Stimulated activated CD8-positive, alpha-beta memory T cell treated with anti-CD3 and anti-CD28 coated beads, Interleukin-4, amount 100 ng/mL, for 24 hours (primary cell): ENCODE measurements at regions not wholly inside any gene's neighbourhood (a gene's known extent, or its start where the extent isn't known, plus 50 kb on each side); places are given as distances from the start of the nearest gene placed in this dataset.

Experiments
- DNase-seq: peaks from one replicate; pipeline ENCODE4 v3.0.0-alpha.2; 2020; ENCODE audit warnings: low read depth

- no peak for DNase-seq
Observed at GRCh38 chr1:199333180-199333579, 694.3 kb upstream of the NR5A2 start.

DNA sequence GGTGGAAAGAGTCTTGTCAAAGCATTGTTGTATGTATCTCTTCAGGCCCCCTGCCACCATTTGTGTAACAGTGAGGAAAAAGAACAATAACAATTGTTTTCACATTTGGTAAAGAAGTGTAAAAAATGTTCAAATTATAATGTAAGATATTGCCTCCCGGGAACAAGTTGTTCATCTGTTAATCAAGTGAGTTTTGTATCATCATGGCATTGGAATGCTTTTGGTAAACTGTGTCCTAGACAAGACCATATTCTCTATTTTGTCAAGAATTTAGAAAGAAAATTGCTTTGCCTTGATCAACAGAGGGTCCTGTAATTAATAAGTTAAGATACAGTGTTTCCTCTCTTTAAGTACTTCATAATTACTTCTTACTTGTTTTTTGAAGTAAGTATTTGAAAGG lies 692.0 kb upstream of the NR5A2 start:
- DNase-seq, result no peak

- no peak for DNase-seq
Observed at GRCh38 chr1:199336745-199337640, 690.5 kb upstream of the NR5A2 start.

DNA sequence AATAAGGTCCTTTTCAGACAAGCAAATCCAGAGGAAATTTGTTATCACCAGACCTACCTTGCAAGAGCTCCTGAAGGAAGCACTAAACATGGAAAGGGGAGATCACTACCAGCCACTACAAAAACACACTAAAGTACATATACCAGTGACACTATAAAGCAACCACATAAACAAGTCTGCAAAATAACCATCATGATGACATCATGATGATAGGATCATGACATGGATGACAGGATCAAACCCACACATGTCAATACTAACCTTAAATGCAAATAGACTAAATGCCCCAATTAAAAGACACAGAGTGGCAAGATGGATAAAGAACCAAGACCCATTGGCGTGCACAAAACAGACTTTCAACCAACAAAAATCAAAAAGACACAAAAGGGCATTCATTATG lies 688.8 kb upstream of the NR5A2 start:
- DNase-seq, result no peak

- DNase-seq, result no peak
Observed at GRCh38 chr1:199352351-199352750, 675.2 kb upstream of the NR5A2 start.

DNA sequence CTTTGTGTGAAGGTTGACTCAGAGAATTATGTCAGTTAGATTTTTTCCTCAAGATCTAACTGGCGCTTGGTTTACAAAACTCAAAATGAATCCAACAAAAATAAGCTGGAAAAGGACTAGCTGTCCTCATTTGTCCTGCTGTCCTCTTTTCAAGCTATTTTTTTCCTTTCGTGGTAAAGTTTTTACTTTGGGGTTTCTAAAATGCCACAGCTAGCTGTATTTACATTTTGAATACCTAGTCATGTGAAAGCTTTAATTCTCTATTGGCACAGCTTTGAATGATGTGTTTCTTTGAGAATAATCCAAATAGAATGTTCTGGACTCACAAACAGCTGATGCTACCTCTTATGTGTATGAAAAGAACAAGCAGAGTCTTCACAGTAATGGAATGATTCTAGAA lies 673.6 kb upstream of the NR5A2 start:
- DNase-seq, result no peak

DNA sequence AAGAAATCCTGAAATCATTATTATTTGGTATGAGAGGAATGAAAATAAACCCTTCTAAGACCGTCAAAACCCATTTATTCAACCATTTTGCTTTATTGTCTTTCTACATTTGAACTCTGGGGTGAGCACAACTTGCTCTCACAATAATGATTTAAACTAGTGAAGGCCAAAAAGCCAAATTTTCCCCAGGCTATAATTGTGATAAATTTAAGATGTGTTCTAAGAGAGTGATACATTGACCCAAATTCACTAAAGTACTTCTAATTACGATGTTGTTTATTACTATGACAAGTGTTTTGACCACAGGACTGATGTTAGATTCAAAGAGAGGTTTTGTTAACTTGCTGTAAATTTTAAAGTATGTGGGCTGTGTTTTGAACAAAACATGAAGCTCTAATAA lies 670.9 kb upstream of the NR5A2 start:
- no peak for DNase-seq

DNA sequence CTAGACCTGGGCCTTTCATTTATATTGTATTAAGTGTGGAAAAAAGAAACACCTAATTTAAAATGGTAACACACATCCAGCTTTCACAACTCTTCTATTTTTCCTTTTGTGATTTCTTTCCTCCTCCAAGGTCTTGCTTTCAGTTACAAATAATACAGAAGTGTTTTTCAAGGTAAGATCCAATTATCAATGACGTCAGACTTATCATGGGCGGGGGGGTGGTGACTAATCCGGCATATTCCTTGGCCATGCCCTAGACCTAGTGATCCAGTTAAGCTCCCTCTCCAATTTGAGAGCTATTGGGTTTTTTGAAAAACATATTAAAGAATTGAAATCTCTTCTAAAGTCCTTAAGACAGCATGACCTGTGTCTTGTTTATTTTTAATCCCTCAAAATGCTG lies 669.9 kb upstream of the NR5A2 start:
- DNase-seq, result no peak

DNA sequence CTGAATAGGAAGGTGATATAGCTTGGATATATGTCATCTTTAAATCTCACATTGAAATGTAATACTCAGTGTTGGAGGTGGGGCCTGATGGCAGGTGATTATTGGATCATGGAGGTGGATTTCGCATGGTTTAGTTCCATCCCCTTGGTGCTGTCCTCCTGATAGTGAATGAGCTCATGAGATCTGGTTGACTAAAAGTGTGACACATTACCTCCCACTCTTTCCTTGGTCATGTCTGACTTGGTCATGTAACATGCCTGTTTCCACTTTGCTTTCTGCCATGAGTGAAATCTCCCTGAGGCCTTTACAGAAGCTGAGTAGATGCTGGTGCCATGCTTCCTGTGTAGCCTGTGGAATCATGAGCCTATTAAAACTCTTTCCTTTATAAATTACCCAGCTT lies 664.5 kb upstream of the NR5A2 start:
- no peak for DNase-seq

- no peak for DNase-seq
Observed at GRCh38 chr1:199373139-199373538, 654.4 kb upstream of the NR5A2 start.

GRCh38 chr1:199377211-199377610 lies 650.3 kb upstream of the NR5A2 start:
- no peak for DNase-seq

- no peak for DNase-seq
Observed at GRCh38 chr1:199383793-199384192, 643.7 kb upstream of the NR5A2 start.

DNA sequence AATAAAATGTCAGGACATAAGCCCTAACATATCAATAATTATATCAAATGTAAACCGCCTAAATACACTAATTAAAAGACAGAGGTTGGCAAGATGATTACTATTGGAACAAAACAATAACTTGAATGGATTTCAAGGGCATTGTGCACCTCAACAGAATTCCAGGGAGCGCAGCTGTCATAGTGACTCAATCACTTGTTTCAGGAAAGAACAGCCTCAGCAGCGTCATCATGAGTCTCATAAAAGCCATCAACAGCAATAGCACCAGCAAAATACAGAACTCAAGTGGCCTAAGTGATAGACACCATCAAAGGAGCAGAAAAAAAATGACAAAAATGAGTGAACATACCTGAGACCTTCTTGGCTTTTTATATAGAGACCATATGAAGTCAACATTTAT lies 632.7 kb upstream of the NR5A2 start:
- DNase-seq, result no peak

DNA sequence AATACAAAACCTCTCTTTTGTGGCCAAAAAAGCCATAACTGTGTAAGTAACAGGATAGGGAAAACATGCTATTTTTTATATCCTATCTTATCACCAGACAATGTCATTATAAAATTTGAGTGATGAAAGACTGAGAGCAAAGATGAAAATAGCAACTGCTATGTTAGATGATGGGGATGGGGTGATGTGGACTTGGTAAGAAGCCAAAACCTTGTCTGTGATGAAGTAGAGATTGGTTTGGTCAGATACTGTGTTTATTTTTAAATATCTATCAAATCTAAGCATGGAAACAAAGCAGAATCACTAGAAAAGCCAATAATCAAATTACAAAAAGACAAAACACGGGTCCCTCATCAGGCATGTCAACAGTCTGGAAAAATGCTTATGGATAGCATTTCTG lies 631.1 kb upstream of the NR5A2 start:
- no peak for DNase-seq

DNA sequence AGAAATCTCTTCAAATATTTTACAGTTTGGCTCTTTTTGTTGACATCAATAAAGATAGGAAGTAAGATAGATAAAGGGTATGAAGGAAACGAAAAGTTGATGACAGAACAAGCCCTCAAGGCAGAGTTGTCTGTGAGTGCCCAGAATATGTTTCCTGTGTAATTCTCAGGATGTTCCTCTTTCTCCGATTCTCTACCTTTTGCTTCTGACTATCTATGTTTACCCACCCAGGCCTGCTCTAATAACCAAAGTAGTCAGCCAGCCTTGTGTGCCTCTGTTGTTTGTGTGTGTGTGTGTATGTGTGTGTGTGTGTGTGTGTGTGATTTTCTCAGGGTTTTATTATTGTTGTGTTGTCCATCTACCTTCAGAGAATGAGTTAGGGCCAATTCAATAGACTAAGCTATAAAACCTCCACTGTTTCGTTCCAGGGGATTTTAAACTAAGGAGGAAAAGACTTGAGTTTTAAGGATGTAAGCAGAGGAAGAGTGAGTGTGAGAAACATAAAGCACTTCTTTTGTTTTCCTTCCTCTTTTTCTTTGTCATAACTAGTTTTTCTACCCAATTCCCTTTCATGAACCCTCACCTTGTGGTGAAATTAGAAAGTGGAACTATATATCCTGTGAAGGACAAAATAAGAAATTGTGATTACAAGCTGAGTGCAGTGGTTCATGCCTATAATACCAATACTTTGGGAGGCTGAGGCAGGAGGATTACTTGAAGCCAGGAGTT lies 627.4 kb upstream of the NR5A2 start:
- no peak for DNase-seq

DNA sequence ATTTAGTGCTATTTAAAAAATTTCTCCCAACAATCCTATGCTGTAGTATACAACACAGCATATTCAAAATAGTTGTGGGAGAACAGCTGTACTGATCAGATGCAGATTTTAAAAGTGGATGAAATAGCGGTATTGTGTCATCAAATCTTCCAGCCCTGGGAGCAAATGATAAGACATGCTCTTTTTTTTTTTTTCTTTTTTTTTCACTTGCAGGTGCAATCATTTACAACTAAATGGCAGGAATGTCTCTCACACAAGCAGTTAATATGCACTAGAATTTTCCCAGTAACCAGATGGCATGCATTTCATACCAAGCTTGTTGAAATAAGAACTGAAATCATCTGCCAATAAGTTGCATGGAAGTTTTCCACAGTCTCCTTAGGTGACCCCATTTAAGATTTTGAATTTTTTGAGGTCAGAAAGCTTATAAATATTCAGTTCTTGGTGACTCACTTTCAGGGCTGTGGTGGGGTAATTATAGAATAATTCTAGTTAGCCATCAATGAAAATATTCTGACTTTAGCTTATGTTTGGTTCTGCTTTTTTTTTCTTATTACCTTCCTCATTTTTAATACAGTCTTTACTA lies 623.9 kb upstream of the NR5A2 start:
- DNase-seq, result no peak

- no peak for DNase-seq
Observed at GRCh38 chr1:199404191-199404590, 623.3 kb upstream of the NR5A2 start.

DNA sequence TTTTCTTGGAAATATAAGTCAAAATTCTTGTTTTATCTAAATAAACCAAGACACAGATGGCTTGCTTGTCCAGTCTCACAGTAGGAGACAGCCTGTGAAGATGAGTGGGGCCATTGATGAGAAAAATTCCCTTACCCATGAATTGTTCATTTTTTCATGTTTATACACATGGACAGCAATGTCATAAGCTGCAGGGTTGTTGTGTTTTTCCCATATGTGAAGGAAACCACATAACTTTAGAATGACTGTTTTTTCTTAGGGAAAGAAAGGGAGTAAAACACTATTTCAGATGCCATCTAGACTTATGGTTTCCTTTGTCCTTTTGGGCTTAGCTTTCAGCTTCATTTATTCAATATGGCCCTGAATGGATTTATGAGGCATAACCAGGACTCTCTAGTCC lies 622.5 kb upstream of the NR5A2 start:
- DNase-seq, result no peak

DNA sequence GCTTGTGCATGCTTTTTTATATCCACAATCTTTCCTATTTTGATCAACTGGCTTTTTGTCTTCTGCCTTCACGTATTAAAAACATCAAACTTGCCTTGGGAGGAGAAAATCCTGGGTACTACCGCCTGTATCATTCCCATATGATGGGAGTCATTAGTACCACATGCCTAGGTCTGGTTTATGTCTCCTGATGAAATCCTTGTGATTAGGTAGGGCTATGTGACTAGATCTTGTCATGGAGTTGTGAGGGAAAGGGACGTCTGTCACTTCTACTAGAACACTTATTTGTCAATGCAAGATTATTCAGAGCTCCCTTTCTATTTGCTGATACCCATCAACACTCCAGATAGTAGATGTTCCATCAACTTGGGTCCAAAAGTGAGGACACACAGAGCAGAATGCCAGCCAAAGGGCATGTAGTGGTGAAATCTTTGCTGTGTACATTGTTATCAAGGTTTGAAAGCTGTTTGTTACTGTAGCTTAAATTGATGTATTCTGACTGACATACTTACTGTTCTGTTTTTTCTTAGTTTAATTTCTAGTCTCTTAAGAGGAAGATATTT lies 621.8 kb upstream of the NR5A2 start:
- DNase-seq, result no peak

DNA sequence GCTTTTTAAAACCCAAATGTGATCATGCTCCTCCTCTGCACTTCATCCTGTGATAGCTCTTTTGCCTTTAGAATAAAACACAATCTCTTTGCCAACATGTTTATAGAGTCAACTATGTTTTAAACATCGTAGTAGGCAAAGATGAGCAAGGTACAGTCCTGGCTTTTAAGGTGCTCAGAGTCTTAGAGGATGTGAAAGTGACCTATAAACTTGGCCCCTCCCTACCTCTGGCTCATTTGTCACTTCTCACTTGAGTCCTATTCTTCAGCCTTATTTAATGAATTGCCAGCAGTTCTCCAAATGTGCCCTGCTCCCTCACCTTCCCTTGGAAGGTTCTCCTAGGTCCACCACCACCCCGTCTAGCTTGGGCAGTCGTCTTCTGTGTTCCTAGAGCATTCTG lies 617.0 kb upstream of the NR5A2 start:
- no peak for DNase-seq

DNA sequence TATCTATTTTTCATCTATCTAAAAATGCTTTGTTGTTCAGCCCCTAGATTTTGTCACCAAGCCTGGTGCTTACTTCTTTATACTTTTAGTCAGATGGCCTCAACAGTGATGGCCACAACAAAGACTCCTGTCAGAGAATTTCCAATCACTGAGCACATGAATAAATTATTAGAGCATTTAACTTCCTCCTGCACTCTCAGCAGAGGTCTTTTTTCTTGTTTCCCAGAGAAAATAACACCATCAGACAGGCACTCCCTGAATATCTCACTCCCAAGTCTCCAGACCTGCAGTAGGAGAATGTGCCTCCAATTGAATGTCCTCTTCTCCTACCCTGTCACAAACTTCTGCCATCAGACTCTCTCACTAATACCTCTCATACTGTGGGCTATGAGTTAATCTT lies 616.0 kb upstream of the NR5A2 start:
- no peak for DNase-seq

DNA sequence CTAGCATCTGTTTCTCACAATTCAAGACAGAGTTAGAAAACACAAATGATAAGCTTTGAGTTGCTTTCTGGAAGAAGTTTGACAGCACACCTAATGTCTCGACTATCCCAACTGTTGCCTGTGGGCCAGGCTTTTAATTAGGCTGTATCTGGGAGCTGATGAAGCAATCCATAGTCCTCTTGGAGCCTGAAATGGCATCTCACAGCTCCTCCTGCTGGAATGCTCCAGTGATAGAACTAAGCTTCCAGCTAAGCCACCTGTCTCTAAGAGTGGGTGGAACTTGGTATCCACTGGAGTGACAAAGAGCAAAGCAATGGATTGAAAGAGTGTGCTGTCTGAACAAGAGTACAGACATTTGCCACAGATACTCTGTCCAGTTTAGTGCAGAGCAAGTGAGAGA lies 605.3 kb upstream of the NR5A2 start:
- DNase-seq, result no peak

GRCh38 chr1:199447906-199448305 lies 579.6 kb upstream of the NR5A2 start:
- no peak for DNase-seq
